SH-SY5Y (cell line): ENCODE measurements at regions not wholly inside any gene's neighbourhood (a gene's known extent, or its start where the extent isn't known, plus 50 kb on each side); places are given as distances from the start of the nearest gene placed in this dataset.

Source experiments
- GATA2 ChIP-seq: IDR thresholded peaks from 2 replicates; pipeline ENCODE4 v1.6.1; 2011; ENCODE audit warnings: mild to moderate bottlenecking, low read depth, low read length
- GATA3 ChIP-seq: IDR thresholded peaks from 2 replicates; pipeline ENCODE4 v1.6.1; 2011; ENCODE audit warnings: low read depth, mild to moderate bottlenecking, low read length, moderate library complexity

GRCh38 chr17:68812876-68813584, 142.2 kb downstream of the ABCA8 start:
- TF ChIP-seq GATA3 (no peak), GATA2 (no peak)

- TF ChIP-seq GATA2, result no peak
- no peak for TF ChIP-seq GATA3
These were observed 146.0 kb downstream of the ABCA8 start for GRCh38 chr17:68809148-68809547.

GRCh38 chr17:68807998-68808772, 147.0 kb downstream of the ABCA8 start:
- TF ChIP-seq GATA2 (no peak), GATA3 (no peak)

GRCh38 chr17:68805609-68806008, 149.6 kb downstream of the ABCA8 start:
- no peak for TF ChIP-seq GATA2
- TF ChIP-seq GATA3, result no peak

- no peak for TF ChIP-seq GATA3
These were observed 150.2 kb downstream of the ABCA8 start for GRCh38 chr17:68804777-68805520.

- TF ChIP-seq GATA3, result no peak
- TF ChIP-seq GATA2, result no peak
These were observed 151.8 kb downstream of the ABCA8 start for GRCh38 chr17:68803164-68803929.

GRCh38 chr17:68801335-68802247, 153.6 kb downstream of the ABCA8 start:
- no peak for TF ChIP-seq GATA2
- TF ChIP-seq GATA3, result no peak

- TF ChIP-seq GATA3 (no peak), GATA2 (no peak)
These were observed 154.4 kb downstream of the ABCA8 start for GRCh38 chr17:68800751-68801150.

GRCh38 chr17:68794636-68795434, 160.4 kb downstream of the ABCA8 start:
- TF ChIP-seq GATA3 (no peak), GATA2 (no peak)

GRCh38 chr17:68792873-68793272, 162.3 kb downstream of the ABCA8 start:
- TF ChIP-seq GATA2 (no peak), GATA3 (no peak)

- TF ChIP-seq GATA2 (no peak), GATA3 (no peak)
These were observed 163.0 kb downstream of the ABCA8 start for GRCh38 chr17:68792042-68792685.

GRCh38 chr17:68790931-68791330, 164.3 kb downstream of the ABCA8 start:
- TF ChIP-seq GATA2, result no peak
- no peak for TF ChIP-seq GATA3

- no peak for TF ChIP-seq GATA2
- TF ChIP-seq GATA3, result no peak
These were observed 164.7 kb downstream of the ABCA8 start for GRCh38 chr17:68790492-68790891.
